PC-9 (cell line): ENCODE measurements at regions not wholly inside any gene's neighbourhood (a gene's known extent, or its start where the extent isn't known, plus 50 kb on each side); places are given as distances from the start of the nearest gene placed in this dataset.

ENCODE experiments used
- BruUV-seq: library from RNA; stranded (reverse); fragments of 400-500 nt; replicated peaks from 2 replicates; lab custom pipeline; 2021; lab: Mats Ljungman, UMichigan
- CTCF ChIA-PET: fragments of 300-600 bp; sonication (Branson Sonifier 250); formaldehyde crosslinking; loops from one replicate; lab custom pipeline; 2022; ENCODE audit warnings: antibody characterized with exemption; lab: Charles Lee
- POLR2A ChIA-PET: fragments of 300-600 bp; sonication (Branson Sonifier 250); formaldehyde crosslinking; loops from one replicate; lab custom pipeline; 2022; ENCODE audit warnings: antibody characterized with exemption; ENCODE audit not compliant: unreplicated experiment; lab: Charles Lee
- DNase-seq, 2 experiments: peaks; one replicate each; pipeline versions ENCODE4 v3.0.0 to v3.0.0-alpha.2; 2015 to 2022; ENCODE audit warnings: mixed read lengths in 1 of 2
- H2AFZ ChIP-seq: fragments of 200-600 bp; sonication (generic); 2 replicates; pipeline ENCODE4 v1.8.1; 2017; ENCODE audit warnings: antibody characterized with exemption
- H3F3A ChIP-seq: fragments of 200-600 bp; sonication (generic); 2 replicates; pipeline ENCODE4 v1.8.1; 2017; ENCODE audit warnings: antibody characterized with exemption, mild to moderate bottlenecking, low read depth; ENCODE audit not compliant: insufficient read depth
- H3K27ac ChIP-seq: fragments of 200-600 bp; sonication (generic); 2 replicates; pipeline ENCODE4 v1.6.1; 2016; ENCODE audit warnings: mixed run types
- H3K27me3 ChIP-seq: fragments of 200-600 bp; sonication (generic); 2 replicates; pipeline ENCODE4 v1.6.1; 2016; ENCODE audit warnings: low read depth, mixed run types; ENCODE audit not compliant: insufficient read depth
- H3K36me3 ChIP-seq: fragments of 200-600 bp; sonication (generic); 2 replicates; pipeline ENCODE4 v1.6.1; 2016; ENCODE audit warnings: low read depth, mixed run types
- H3K4me1 ChIP-seq: fragments of 200-600 bp; sonication (generic); replicated peaks from 2 replicates; pipeline ENCODE4 v1.6.1; 2016; ENCODE audit warnings: mixed run types; ENCODE audit not compliant: insufficient read depth
- H3K4me2 ChIP-seq: fragments of 200-600 bp; sonication (generic); 2 replicates; pipeline ENCODE4 v1.6.1; 2017; ENCODE audit warnings: mixed run types
- H3K4me3 ChIP-seq: fragments of 200-600 bp; sonication (generic); 2 replicates; pipeline ENCODE4 v1.6.1; 2016; ENCODE audit warnings: mixed run types
- H3K79me2 ChIP-seq: fragments of 200-600 bp; sonication (generic); 2 replicates; pipeline ENCODE4 v1.6.1; 2017; ENCODE audit warnings: low read depth, mixed run types
- H3K9me2 ChIP-seq: fragments of 200-600 bp; sonication (generic); 2 replicates; pipeline ENCODE4 v1.8.1; 2017; ENCODE audit warnings: mild to moderate bottlenecking; ENCODE audit not compliant: insufficient read depth
- H3K9me3 ChIP-seq: fragments of 200-600 bp; sonication (generic); 2 replicates; pipeline ENCODE4 v1.8.1; 2016; ENCODE audit warnings: low read depth; ENCODE audit not compliant: insufficient read depth
- H4K20me1 ChIP-seq: fragments of 200-600 bp; sonication (generic); 2 replicates; pipeline ENCODE4 v1.8.1; 2017; ENCODE audit not compliant: insufficient read depth
- EZH2 ChIP-seq: fragments of 200-600 bp; sonication (generic); IDR thresholded peaks from 2 replicates; pipeline ENCODE4 v1.8.0; 2017; ENCODE audit warnings: antibody characterized with exemption, low read depth
- intact Hi-C: fragments of 100-400 bp; cut with micrococcal nuclease; formaldehyde crosslinking; loops from one replicate; pipeline ENCODE4 v1.10.0; 2022; ENCODE audit not compliant: unreplicated experiment
- TF ChIP-seq, protein P1 (sequence below): fragments of 200-600 bp; sonication (generic); conservative IDR thresholded peaks from 2 replicates; pipeline ENCODE4 v1.6.1; 2017; ENCODE audit warnings: mixed run types, antibody characterized with exemption, mild to moderate bottlenecking, moderate library complexity

DNA sequence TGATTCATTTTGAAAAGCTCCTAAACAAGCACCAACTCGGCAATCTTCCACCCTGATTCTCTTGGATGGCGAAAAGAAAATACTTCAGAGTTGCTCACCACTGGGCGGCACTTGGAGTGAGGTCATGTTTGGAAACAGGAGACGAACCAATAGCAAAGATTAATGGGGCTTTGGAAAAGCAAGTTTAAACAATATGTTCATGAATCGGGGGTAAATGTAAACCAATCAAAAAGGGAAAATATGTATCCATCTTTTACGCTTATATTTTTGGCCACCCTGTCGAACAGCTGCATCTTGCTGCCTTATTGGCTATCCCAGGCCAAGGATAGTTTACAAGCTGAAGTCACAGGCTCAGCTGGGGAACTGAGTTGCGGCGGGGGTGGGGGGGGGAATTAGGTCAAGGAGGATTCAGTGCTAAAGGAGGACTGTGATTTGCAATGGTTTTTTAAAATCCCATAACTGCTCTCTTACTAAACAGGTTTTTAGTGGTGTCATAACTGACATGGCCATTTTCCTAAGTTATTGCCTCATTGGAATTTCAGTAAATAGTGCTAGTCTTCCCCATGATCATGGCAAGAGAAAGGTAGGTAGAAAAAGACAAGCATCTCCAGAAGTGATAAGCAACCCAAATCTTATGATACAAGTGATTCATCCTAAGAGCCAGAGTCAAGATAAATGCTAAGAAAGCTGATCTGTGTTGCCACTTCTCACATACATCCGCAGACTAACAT, 210.6 kb downstream of the PHLDA1 start:
- Histone ChIP-seq H3K9me2 (no peaks in the 10 kb centered on the region), H3K27ac (no peak overlapping the region), H3K9me3 (peaks cover 19% of the 10 kb centered on the region), H3K36me3 (no peaks in the 10 kb centered on the region), H4K20me1 (no peaks in the 10 kb centered on the region), H3K4me2 (no peak overlapping the region), H3K27me3 (no peaks in the 10 kb centered on the region), H3F3A (peaks cover 16% of the 10 kb centered on the region), H3K4me1 (peaks cover 36% of the 10 kb centered on the region), H3K4me3 (no peak overlapping the region), H2AFZ (no peak overlapping the region), H3K79me2 (no peaks in the 10 kb centered on the region)
- TF ChIP-seq, protein P1, sequence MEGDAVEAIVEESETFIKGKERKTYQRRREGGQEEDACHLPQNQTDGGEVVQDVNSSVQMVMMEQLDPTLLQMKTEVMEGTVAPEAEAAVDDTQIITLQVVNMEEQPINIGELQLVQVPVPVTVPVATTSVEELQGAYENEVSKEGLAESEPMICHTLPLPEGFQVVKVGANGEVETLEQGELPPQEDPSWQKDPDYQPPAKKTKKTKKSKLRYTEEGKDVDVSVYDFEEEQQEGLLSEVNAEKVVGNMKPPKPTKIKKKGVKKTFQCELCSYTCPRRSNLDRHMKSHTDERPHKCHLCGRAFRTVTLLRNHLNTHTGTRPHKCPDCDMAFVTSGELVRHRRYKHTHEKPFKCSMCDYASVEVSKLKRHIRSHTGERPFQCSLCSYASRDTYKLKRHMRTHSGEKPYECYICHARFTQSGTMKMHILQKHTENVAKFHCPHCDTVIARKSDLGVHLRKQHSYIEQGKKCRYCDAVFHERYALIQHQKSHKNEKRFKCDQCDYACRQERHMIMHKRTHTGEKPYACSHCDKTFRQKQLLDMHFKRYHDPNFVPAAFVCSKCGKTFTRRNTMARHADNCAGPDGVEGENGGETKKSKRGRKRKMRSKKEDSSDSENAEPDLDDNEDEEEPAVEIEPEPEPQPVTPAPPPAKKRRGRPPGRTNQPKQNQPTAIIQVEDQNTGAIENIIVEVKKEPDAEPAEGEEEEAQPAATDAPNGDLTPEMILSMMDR = no peak
- no peak for TF ChIP-seq EZH2
- BruUV-seq = no TSS peak
- ChIA-PET CTCF (interaction anchor here (0.8 kb wide), 1 partner anchor 195 kb away, joined by 4 read pairs; no protein-coding TSS in a partner anchor), POLR2A (no interaction called here)
- no peak for DNase-seq
- intact Hi-C loops = no loop called here

DNA sequence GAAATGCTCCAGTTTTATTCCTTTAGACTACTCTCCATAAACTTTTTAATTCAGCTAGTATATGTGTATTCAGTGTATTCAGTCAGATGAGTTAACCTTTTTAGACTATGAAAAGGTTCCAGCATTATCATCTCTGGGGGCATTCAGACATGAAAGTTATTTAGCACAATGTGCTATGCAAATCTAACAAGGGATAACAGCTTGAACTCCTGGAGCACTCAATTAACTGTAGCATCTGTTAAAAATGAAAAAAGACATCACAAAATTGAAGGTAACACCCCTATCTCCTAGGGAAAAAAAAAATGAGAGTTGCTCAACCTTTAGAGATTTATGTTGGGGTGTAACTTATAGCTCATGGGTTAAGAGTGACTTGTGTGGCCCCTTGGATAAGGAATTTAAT, 211.5 kb downstream of the PHLDA1 start:
- ChIA-PET CTCF (interaction anchor here (0.6 kb wide), 1 partner anchor 102 kb away, joined by 5 read pairs; no protein-coding TSS in a partner anchor), POLR2A (no interaction called here)
- no peaks in the 10 kb centered on the region for H3K36me3 ChIP-seq
- H3K4me2 ChIP-seq = no peak overlapping the region
- no peak for DNase-seq
- peaks cover 28% of the 10 kb centered on the region for H3K4me1 ChIP-seq
- H3F3A ChIP-seq = peaks cover 13% of the 10 kb centered on the region
- no peaks in the 10 kb centered on the region for H3K27me3 ChIP-seq
- no peaks in the 10 kb centered on the region for H3K9me2 ChIP-seq
- no peaks in the 10 kb centered on the region for H4K20me1 ChIP-seq
- BruUV-seq = no TSS peak
- H3K27ac ChIP-seq = no peak overlapping the region
- no peak overlapping the region for H3K4me3 ChIP-seq
- intact Hi-C loops = no loop called here
- peaks cover 22% of the 10 kb centered on the region for H3K9me3 ChIP-seq
- H2AFZ ChIP-seq = no peak overlapping the region
- no peaks in the 10 kb centered on the region for H3K79me2 ChIP-seq
- TF ChIP-seq, protein P1 = no peak
- no peak for TF ChIP-seq EZH2

DNA sequence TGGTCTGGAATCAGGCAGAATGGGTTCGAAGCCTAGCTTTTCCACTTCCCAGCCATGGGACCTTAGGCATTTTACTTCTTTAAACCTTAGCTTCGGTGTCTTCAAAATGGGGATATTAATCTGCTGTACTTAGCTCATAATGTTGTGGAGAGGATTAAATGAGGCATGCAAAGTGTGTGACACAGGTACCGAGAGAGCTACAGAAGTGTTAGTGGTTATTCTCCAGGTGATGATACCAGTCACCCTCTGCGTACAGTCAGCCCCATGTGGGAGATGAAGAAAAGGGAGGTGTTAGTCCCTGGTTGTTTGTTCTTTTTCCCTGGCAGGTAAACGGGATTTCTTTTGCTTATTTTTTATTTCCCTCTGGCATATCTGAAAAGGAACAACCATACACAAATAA, 212.1 kb downstream of the PHLDA1 start:
- no peaks in the 10 kb centered on the region for H4K20me1 ChIP-seq
- no peak overlapping the region for H3K4me3 ChIP-seq
- TF ChIP-seq, protein P1 = no peak
- no peak for TF ChIP-seq EZH2
- no peaks in the 10 kb centered on the region for H3K79me2 ChIP-seq
- no peak overlapping the region for H3K27ac ChIP-seq
- H3K36me3 ChIP-seq = no peaks in the 10 kb centered on the region
- H3K27me3 ChIP-seq = no peaks in the 10 kb centered on the region
- H3K9me3 ChIP-seq = peaks cover 22% of the 10 kb centered on the region
- no peak overlapping the region for H3K4me2 ChIP-seq
- peaks cover 8% of the 10 kb centered on the region; the same call in 1 of the 2 replicates for H3F3A ChIP-seq
- DNase-seq = no peak
- intact Hi-C loops = loop anchor here (5.0 kb wide), 4 partner anchors 37 to 292 kb away; no protein-coding TSS in a partner anchor
- peaks cover 23% of the 10 kb centered on the region for H3K4me1 ChIP-seq
- ChIA-PET CTCF (interaction anchor here (0.6 kb wide), 1 partner anchor 103 kb away, joined by 5 read pairs; no protein-coding TSS in a partner anchor), POLR2A (interaction anchor here (0.5 kb wide), 1 partner anchor 168 kb away, joined by 5 read pairs; no protein-coding TSS in a partner anchor)
- no peaks in the 10 kb centered on the region for H3K9me2 ChIP-seq
- BruUV-seq = no TSS peak
- H2AFZ ChIP-seq = no peak overlapping the region
